CD4-positive, alpha-beta T cell (primary cell): ENCODE measurements at regions not wholly inside any gene's neighbourhood (a gene's known extent, or its start where the extent isn't known, plus 50 kb on each side); places are given as distances from the start of the nearest gene placed in this dataset.

Source experiments
- ATAC-seq: fragments of 200-7000 bp; cut with Tn5 transposase; one replicate; pipeline ENCODE4 v1.10.0; 2022; ENCODE audit warnings: mild to moderate bottlenecking; ENCODE audit not compliant: poor library complexity
- CTCF ChIA-PET: fragments of 350-600 bp; sonication (Branson Sonifier 250); formaldehyde crosslinking; loops from one replicate; lab custom pipeline; 2021; ENCODE audit warnings: antibody characterized with exemption, inconsistent platforms; lab: Charles Lee
- POLR2A ChIA-PET: fragments of 350-600 bp; sonication (Branson Sonifier 250); formaldehyde crosslinking; loops from one replicate; lab custom pipeline; 2021; ENCODE audit warnings: antibody characterized with exemption, inconsistent platforms; lab: Charles Lee
- DNase-seq, 14 experiments: peaks; one replicate each; pipeline ENCODE4 v3.0.0-alpha.2; 2013 to 2020; ENCODE audit warnings: mixed read lengths in 2 of 14
- H3K27ac ChIP-seq, 2 donors: one replicate each; pipeline versions ENCODE4 v1.5.1 to v1.7.0; 2013; ENCODE audit warnings: low read length in 2 of 2, low read depth in 1 of 2, mild to moderate bottlenecking in 1 of 2
- H3K27me3 ChIP-seq, 2 experiments: 1 replicate in 1 of 2; 2 replicates in 1 of 2; pipeline versions ENCODE4 v1.6.1 to v1.7.0; 2013; ENCODE audit warnings: low read length in 2 of 2, control low read depth in 1 of 2, mild to moderate bottlenecking in 1 of 2, moderate library complexity in 1 of 2; ENCODE audit not compliant: insufficient read depth in 2 of 2, control insufficient read depth in 1 of 2
- H3K36me3 ChIP-seq: one replicate; pipeline ENCODE4 v1.6.1; 2013; ENCODE audit warnings: low read length, control low read depth; ENCODE audit not compliant: insufficient read depth
- H3K4me1 ChIP-seq: one replicate; pipeline ENCODE4 v1.6.1; 2013; ENCODE audit warnings: low read length, control low read depth; ENCODE audit not compliant: insufficient read depth
- H3K4me3 ChIP-seq: one replicate; pipeline ENCODE4 v1.5.1; 2013; ENCODE audit warnings: mild to moderate bottlenecking, low read length, moderate library complexity
- H3K9me3 ChIP-seq, 2 experiments: 1 replicate in 1 of 2; 2 replicates in 1 of 2; pipeline versions ENCODE4 v1.6.1 to v1.7.0; 2013; ENCODE audit warnings: low read length in 2 of 2, mild to moderate bottlenecking in 2 of 2, control low read depth in 1 of 2, moderate library complexity in 1 of 2; ENCODE audit not compliant: control insufficient read depth in 1 of 2, insufficient read depth in 1 of 2
- H3K27ac Mint-ChIP-seq: one replicate; pipeline ENCODE4 v1.8.0; 2020; ENCODE audit warnings: mixed read lengths
- H3K27me3 Mint-ChIP-seq: one replicate; pipeline ENCODE4 v1.8.0; 2021; ENCODE audit warnings: mixed read lengths
- H3K36me3 Mint-ChIP-seq: one replicate; pipeline ENCODE4 v1.8.0; 2021; ENCODE audit warnings: low read depth, mixed read lengths
- H3K4me1 Mint-ChIP-seq: one replicate; pipeline ENCODE4 v1.8.0; 2021; ENCODE audit warnings: low read depth, mixed read lengths
- H3K4me3 Mint-ChIP-seq: one replicate; pipeline ENCODE4 v1.8.0; 2020; ENCODE audit warnings: mild to moderate bottlenecking, mixed read lengths
- H3K9me3 Mint-ChIP-seq: one replicate; pipeline ENCODE4 v1.8.0; 2020; ENCODE audit warnings: mixed read lengths
- CTCF ChIP-seq: fragments of 200-600 bp; IDR thresholded peaks from one replicate; pipeline ENCODE4 v1.8.0; 2022; ENCODE audit warnings: antibody characterized with exemption, mild to moderate bottlenecking
- intact Hi-C, 2 experiments: fragments of 100-400 bp; cut with DNase I in 1 of 2; cut with micrococcal nuclease in 1 of 2; formaldehyde crosslinking; loops; one replicate each; pipeline versions ENCODE4 v1.15.1 to v1.9.0; 2023 to 2025; cut with DNase I, micrococcal nuclease

DNA sequence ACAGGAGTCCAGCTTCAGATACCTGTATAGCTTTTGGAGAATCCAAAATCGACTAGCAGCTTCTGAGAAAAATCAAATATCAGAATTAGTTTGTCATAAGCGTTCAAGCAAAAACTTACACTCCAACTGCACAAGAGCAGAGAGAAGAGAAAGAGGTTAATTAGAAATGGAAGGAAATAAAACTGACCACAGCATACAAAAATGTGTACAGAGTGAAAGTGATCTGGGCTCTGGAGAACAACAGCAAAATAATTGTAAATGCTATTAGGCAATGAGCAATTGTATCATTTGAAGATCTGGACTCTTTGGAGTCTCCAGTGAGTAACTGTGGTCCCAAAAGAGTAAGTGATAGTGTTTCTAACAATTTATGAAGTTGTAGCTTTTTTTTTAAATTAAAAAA is 867.3 kb downstream of the TRIB2 start:
- no peak overlapping the region for H3K4me3 Mint-ChIP-seq
- no peaks in the 10 kb centered on the region for H3K4me1 Mint-ChIP-seq
- no peaks in the 10 kb centered on the region for H3K9me3 Mint-ChIP-seq
- no peak overlapping the region for H3K27ac Mint-ChIP-seq
- Histone ChIP-seq H3K27me3 (no peaks in the 10 kb centered on the region), H3K4me3 (no peak overlapping the region), H3K27ac (no peak overlapping the region), H3K36me3 (no peaks in the 10 kb centered on the region), H3K9me3 (peaks cover 0 to 2% of the 10 kb centered on the region in 2 experiments), H3K4me1 (no peaks in the 10 kb centered on the region)
- TF ChIP-seq CTCF = no peak
- ChIA-PET CTCF (no interaction called here), POLR2A (no interaction called here)
- intact Hi-C loops = no loop called here
- ATAC-seq (no peak), DNase-seq (no peak)
- no peaks in the 10 kb centered on the region for H3K36me3 Mint-ChIP-seq
- no peaks in the 10 kb centered on the region for H3K27me3 Mint-ChIP-seq

DNA sequence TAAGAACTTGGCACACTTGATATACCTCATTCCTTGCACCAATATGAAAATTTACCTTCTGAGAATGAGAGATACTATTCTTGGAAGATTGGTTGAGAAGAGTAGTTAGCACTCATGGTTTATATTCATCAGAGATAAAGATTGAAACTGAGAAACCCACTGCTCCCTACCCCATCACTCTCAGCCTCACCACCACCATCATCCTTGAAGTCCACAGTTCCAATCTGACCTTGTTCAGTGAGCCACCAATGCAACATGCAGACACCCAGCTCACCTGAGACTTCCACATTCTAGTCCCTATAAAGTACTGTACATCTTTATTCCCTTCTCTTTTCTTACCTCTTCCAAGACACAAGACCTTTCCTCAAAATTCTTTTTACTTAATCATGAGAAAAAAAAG is 869.0 kb downstream of the TRIB2 start:
- Mint-ChIP-seq H3K27ac (no peak overlapping the region), H3K36me3 (no peaks in the 10 kb centered on the region), H3K4me3 (no peak overlapping the region), H3K4me1 (no peaks in the 10 kb centered on the region), H3K9me3 (no peaks in the 10 kb centered on the region), H3K27me3 (no peaks in the 10 kb centered on the region)
- no peak overlapping the region for H3K4me3 ChIP-seq
- DNase-seq (no peak), ATAC-seq (no peak)
- ChIA-PET CTCF (no interaction called here), POLR2A (no interaction called here)
- intact Hi-C loops = no loop called here
- H3K4me1 ChIP-seq = no peaks in the 10 kb centered on the region
- peaks cover 0 to 2% of the 10 kb centered on the region in 2 experiments for H3K9me3 ChIP-seq
- no peak overlapping the region for H3K27ac ChIP-seq
- H3K36me3 ChIP-seq = no peaks in the 10 kb centered on the region
- no peak for TF ChIP-seq CTCF
- H3K27me3 ChIP-seq = no peaks in the 10 kb centered on the region

DNA sequence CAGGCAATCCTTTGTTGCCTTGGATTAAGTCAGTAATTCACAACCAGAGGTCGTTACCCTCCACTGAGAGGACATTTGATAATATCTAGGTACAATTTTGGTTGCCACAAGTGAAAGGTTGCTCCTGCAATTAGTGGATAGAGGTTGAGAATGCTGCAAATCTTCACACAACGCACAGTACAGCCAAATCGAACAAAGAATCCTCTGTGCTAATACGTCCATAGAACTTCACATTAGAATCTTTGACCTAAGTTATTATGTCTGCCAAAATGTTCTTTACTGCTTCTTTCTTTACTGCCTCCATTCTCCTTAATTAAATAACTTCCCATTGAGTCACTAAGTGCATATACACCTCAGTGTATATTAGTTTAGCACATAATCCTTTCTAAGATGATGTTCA is 879.5 kb downstream of the TRIB2 start:
- no peak for TF ChIP-seq CTCF
- no peaks in the 10 kb centered on the region for H3K27me3 ChIP-seq
- POLR2A ChIA-PET = no interaction called here
- no peaks in the 10 kb centered on the region for H3K4me1 ChIP-seq
- no peak overlapping the region for H3K27ac Mint-ChIP-seq
- no peaks in the 10 kb centered on the region for H3K36me3 ChIP-seq
- no peak overlapping the region for H3K27ac ChIP-seq
- no peaks in the 10 kb centered on the region for H3K27me3 Mint-ChIP-seq
- no peak overlapping the region for H3K4me3 Mint-ChIP-seq
- CTCF ChIA-PET = no interaction called here
- intact Hi-C loops = no loop called here
- DNase-seq (no peak), ATAC-seq (no peak)
- H3K4me3 ChIP-seq = no peak overlapping the region
- peaks cover 0 to 5% of the 10 kb centered on the region in 2 experiments for H3K9me3 ChIP-seq
- peaks cover 1% of the 10 kb centered on the region for H3K9me3 Mint-ChIP-seq
- no peaks in the 10 kb centered on the region for H3K4me1 Mint-ChIP-seq
- no peaks in the 10 kb centered on the region for H3K36me3 Mint-ChIP-seq
